ENCODE measurements at regions not wholly inside any gene's neighbourhood (a gene's known extent, or its start where the extent isn't known, plus 50 kb on each side); places are given as distances from the start of the nearest gene placed in this dataset.
"Not testable (repeated sequence)": the region's sequence is repeated elsewhere in the genome, so short reads cannot be mapped to it uniquely, and the experiment has no call there.

- not testable (repeated sequence) for TF ChIP-seq CTCF, POLR2A (IDR thresholded peaks at IDR 0.05)
Measured at GRCh38 chr3:137713965-137714364, 50.1 kb upstream of the SOX14 start.
